Endothelial cell of umbilical vein (primary cell): ENCODE measurements at regions not wholly inside any gene's neighbourhood (a gene's known extent, or its start where the extent isn't known, plus 50 kb on each side); places are given as distances from the start of the nearest gene placed in this dataset.

Source experiments
- BruUV-seq: library from RNA; stranded (reverse); fragments of 400-500 nt; replicated peaks from 2 replicates; lab custom pipeline; 2021; lab: Mats Ljungman, UMichigan
- CTCF ChIA-PET: fragments of 300-600, 350-600 bp; sonication (Branson Sonifier 250); formaldehyde crosslinking; loops from one replicate; lab custom pipeline; 2021; ENCODE audit warnings: antibody characterized with exemption, inconsistent platforms; lab: Charles Lee
- POLR2A ChIA-PET: fragments of 300-600, 350-600 bp; sonication (Branson Sonifier 250); formaldehyde crosslinking; loops from one replicate; lab custom pipeline; 2021; ENCODE audit warnings: antibody characterized with exemption, inconsistent platforms; lab: Charles Lee
- DNase-seq: peaks from one replicate; pipeline ENCODE4 v3.0.0-alpha.2; 2011; ENCODE audit warnings: low read depth, low spot score
- FAIRE-seq: peaks from 2 replicates; lab custom pipeline; 2011; peaks lifted over from hg19 to GRCh38; lab: Jason Lieb, UNC
- H2AFZ ChIP-seq: 2 replicates; pipeline ENCODE4 v1.6.0; 2012; ENCODE audit warnings: low read depth, low read length, control low read depth, inconsistent platforms
- H3K27ac ChIP-seq: 2 replicates; pipeline ENCODE4 v1.5.1; 2011; ENCODE audit warnings: low read depth, mild to moderate bottlenecking, control low read depth, low read length, moderate library complexity; ENCODE audit not compliant: insufficient read depth
- H3K27me3 ChIP-seq, 2 experiments: 2 replicates each; pipeline versions ENCODE4 v1.6.0 to v1.6.1; 2011; ENCODE audit warnings: low read length in 2 of 2, mixed read lengths in 1 of 2; ENCODE audit not compliant: control insufficient read depth in 2 of 2, insufficient read depth in 2 of 2
- H3K36me3 ChIP-seq, 2 experiments: 2 replicates in 1 of 2; 3 replicates in 1 of 2; pipeline ENCODE4 v1.5.1; 2011; ENCODE audit warnings: low read length in 2 of 2, mild to moderate bottlenecking in 1 of 2, moderate library complexity in 1 of 2; ENCODE audit not compliant: control insufficient read depth in 2 of 2, insufficient read depth in 2 of 2; ENCODE audit errors: extremely low read depth in 1 of 2
- H3K4me1 ChIP-seq: 3 replicates; pipeline ENCODE4 v1.5.1; 2011; ENCODE audit warnings: mild to moderate bottlenecking, low read length; ENCODE audit not compliant: control insufficient read depth, insufficient read depth; ENCODE audit errors: extremely low read depth
- H3K4me2 ChIP-seq: 2 replicates; pipeline ENCODE4 v1.6.1; 2011; ENCODE audit warnings: low read length, control low read depth, mixed read lengths; ENCODE audit not compliant: insufficient read depth
- H3K4me3 ChIP-seq, 3 experiments: fragments of 200-600 bp in 1 of 3; sonication (generic), shearing (Covaris generic) in 1 of 3; replicated peaks in 1 of 3; 2 replicates each; pipeline ENCODE4 v1.5.1; 2011 to 2016; ENCODE audit warnings: control low read depth in 3 of 3, low read length in 3 of 3, mild to moderate bottlenecking in 2 of 3, inconsistent platforms in 1 of 3, low read depth in 1 of 3, moderate library complexity in 1 of 3; ENCODE audit not compliant: insufficient read depth in 1 of 3
- H3K79me2 ChIP-seq: 2 replicates; pipeline ENCODE4 v1.6.0; 2012; ENCODE audit warnings: low read length, inconsistent platforms; ENCODE audit not compliant: control insufficient read depth, insufficient read depth
- H3K9ac ChIP-seq: replicated peaks from 2 replicates; pipeline ENCODE3; 2011; ENCODE audit warnings: low read length, control low read depth; ENCODE audit not compliant: insufficient read depth; ENCODE audit errors: extremely low read depth
- H3K9me1 ChIP-seq: replicated peaks from 3 replicates; pipeline ENCODE4 v1.6.0; 2011; ENCODE audit warnings: mild to moderate bottlenecking, low read length; ENCODE audit not compliant: control insufficient read depth, insufficient read depth; ENCODE audit errors: extremely low read depth
- H3K9me3 ChIP-seq: replicated peaks from 2 replicates; pipeline ENCODE4 v1.5.1; 2012; ENCODE audit warnings: low read length, inconsistent platforms; ENCODE audit not compliant: control insufficient read depth, insufficient read depth
- H4K20me1 ChIP-seq: replicated peaks from 2 replicates; pipeline ENCODE3; 2011; ENCODE audit warnings: mild to moderate bottlenecking, low read length; ENCODE audit not compliant: control insufficient read depth, insufficient read depth; ENCODE audit errors: extremely low read depth
- EZH2 ChIP-seq: IDR thresholded peaks from 2 replicates; pipeline ENCODE4 v1.6.1; 2012; ENCODE audit warnings: borderline replicate concordance, low read depth, mild to moderate bottlenecking, moderate library complexity, low read length, inconsistent platforms; ENCODE audit not compliant: severe bottlenecking
- FOS ChIP-seq: IDR thresholded peaks from 2 replicates; pipeline ENCODE4 v1.6.1; 2011; ENCODE audit warnings: mild to moderate bottlenecking, low read length, moderate library complexity, borderline replicate concordance; ENCODE audit not compliant: insufficient read depth
- GATA2 ChIP-seq: IDR thresholded peaks from 2 replicates; pipeline ENCODE4 v1.7.0; 2011; ENCODE audit warnings: low read depth, mild to moderate bottlenecking, moderate library complexity, mixed read lengths, low read length; ENCODE audit not compliant: insufficient read length, insufficient read depth
- JUN ChIP-seq: IDR thresholded peaks from 2 replicates; pipeline ENCODE4 v1.6.1; 2011; ENCODE audit warnings: borderline replicate concordance, low read depth; ENCODE audit not compliant: insufficient read length, insufficient read depth
- MAX ChIP-seq: IDR thresholded peaks from 2 replicates; pipeline ENCODE4 v1.6.1; 2011; ENCODE audit not compliant: insufficient read depth, insufficient read length
- MYC ChIP-seq: IDR thresholded peaks from one replicate; pipeline ENCODE4 v1.6.1; 2011; ENCODE audit warnings: mild to moderate bottlenecking, low read depth, low read length
- POLR2A ChIP-seq: IDR thresholded peaks from 2 replicates; pipeline ENCODE4 v1.6.1; 2012; ENCODE audit warnings: low read depth, mild to moderate bottlenecking, control low read depth, low read length
- POLR2AphosphoS5 ChIP-seq: IDR thresholded peaks from 2 replicates; pipeline ENCODE4 v1.6.1; 2012; ENCODE audit warnings: low read depth, mild to moderate bottlenecking, control low read depth, low read length, moderate library complexity; ENCODE audit not compliant: insufficient read depth
- dilution Hi-C: fragments of 300-500 bp; cut with MboI; formaldehyde crosslinking; loops from one replicate; pipeline ENCODE4 v1.15.0; 2019; ENCODE audit warnings: low sequenced_read_pairs; ENCODE audit not compliant: extremely low pct_ligation_motif_present
- intact Hi-C: fragments of 100-400 bp; cut with micrococcal nuclease; formaldehyde crosslinking; loops from one replicate; pipeline ENCODE4 v1.10.0; 2022
- TF ChIP-seq, protein P1 (sequence below), 2 donors: IDR thresholded peaks; 1 replicate in 1 of 2; 2 replicates in 1 of 2; pipeline ENCODE4 v1.5.1; 2011; ENCODE audit warnings: low read length in 2 of 2, mild to moderate bottlenecking in 2 of 2, moderate library complexity in 2 of 2, control low read depth in 1 of 2, inconsistent platforms in 1 of 2, low read depth in 1 of 2; ENCODE audit not compliant: insufficient read depth in 1 of 2; ENCODE audit errors: extremely low read depth in 1 of 2

GRCh38 chr2:17301437-17301836 lies 216.8 kb downstream of the RAD51AP2 start:
- Histone ChIP-seq H3K9ac (no peak overlapping the region), H3K9me3 (no peaks in the 10 kb centered on the region), H3K27me3 (no peaks in the 10 kb centered on the region), H2AFZ (no peak overlapping the region), H3K9me1 (no peaks in the 10 kb centered on the region), H3K4me1 (no peaks in the 10 kb centered on the region), H3K4me3 (no peak overlapping the region), H3K36me3 (no peaks in the 10 kb centered on the region), H3K27ac (no peak overlapping the region), H4K20me1 (no peaks in the 10 kb centered on the region), H3K4me2 (no peak overlapping the region), H3K79me2 (no peaks in the 10 kb centered on the region)
- POLR2A ChIA-PET, result no interaction called here
- CTCF ChIA-PET, result no interaction called here
- TF ChIP-seq JUN (no peak), FOS (no peak), POLR2A (no peak), EZH2 (no peak), MYC (no peak), POLR2AphosphoS5 (no peak), GATA2 (no peak), MAX (no peak)
- TF ChIP-seq, protein P1, sequence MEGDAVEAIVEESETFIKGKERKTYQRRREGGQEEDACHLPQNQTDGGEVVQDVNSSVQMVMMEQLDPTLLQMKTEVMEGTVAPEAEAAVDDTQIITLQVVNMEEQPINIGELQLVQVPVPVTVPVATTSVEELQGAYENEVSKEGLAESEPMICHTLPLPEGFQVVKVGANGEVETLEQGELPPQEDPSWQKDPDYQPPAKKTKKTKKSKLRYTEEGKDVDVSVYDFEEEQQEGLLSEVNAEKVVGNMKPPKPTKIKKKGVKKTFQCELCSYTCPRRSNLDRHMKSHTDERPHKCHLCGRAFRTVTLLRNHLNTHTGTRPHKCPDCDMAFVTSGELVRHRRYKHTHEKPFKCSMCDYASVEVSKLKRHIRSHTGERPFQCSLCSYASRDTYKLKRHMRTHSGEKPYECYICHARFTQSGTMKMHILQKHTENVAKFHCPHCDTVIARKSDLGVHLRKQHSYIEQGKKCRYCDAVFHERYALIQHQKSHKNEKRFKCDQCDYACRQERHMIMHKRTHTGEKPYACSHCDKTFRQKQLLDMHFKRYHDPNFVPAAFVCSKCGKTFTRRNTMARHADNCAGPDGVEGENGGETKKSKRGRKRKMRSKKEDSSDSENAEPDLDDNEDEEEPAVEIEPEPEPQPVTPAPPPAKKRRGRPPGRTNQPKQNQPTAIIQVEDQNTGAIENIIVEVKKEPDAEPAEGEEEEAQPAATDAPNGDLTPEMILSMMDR (IDR thresholded peaks at IDR 0.05; ENCODE audit: extremely low read depth in 1 of 2, insufficient read depth in 1 of 2, low read depth in 1 of 2, low read length in 2 of 2), result no peak
- no peak for FAIRE-seq
- BruUV-seq, result no TSS peak
- dilution Hi-C loops (no loop called here), intact Hi-C loops (loop anchor here (10.0 kb wide), 1 partner anchor 687 kb away; no protein-coding TSS in a partner anchor)
- no peak for DNase-seq
